Mesenchymal stem cell (in vitro differentiated cells and primary cell): ENCODE measurements at regions not wholly inside any gene's neighbourhood (a gene's known extent, or its start where the extent isn't known, plus 50 kb on each side); places are given as distances from the start of the nearest gene placed in this dataset.
"Not testable (repeated sequence)": the region's sequence is repeated elsewhere in the genome, so short reads cannot be mapped to it uniquely, and the experiment has no call there.

Source experiments
- DNase-seq: peaks from one replicate; pipeline ENCODE4 v3.0.0-alpha.2; 2013
- H2AFZ ChIP-seq: one replicate; pipeline ENCODE4 v1.6.1; 2013; ENCODE audit warnings: low read depth, mild to moderate bottlenecking, control low read depth, inconsistent platforms, low read length, moderate library complexity
- H2AK5ac ChIP-seq: 2 replicates; pipeline ENCODE4 v1.6.1; 2013; ENCODE audit warnings: low read length, moderate library complexity, mild to moderate bottlenecking, inconsistent platforms; ENCODE audit not compliant: severe bottlenecking
- H2BK120ac ChIP-seq: one replicate; pipeline ENCODE4 v1.6.1; 2013; ENCODE audit warnings: low read depth, mild to moderate bottlenecking, inconsistent platforms, low read length, moderate library complexity
- H2BK12ac ChIP-seq, 2 experiments: one replicate each; pipeline ENCODE4 v1.6.1; 2013; ENCODE audit warnings: inconsistent platforms in 2 of 2, low read length in 2 of 2, mild to moderate bottlenecking in 2 of 2, moderate library complexity in 2 of 2, control low read depth in 1 of 2
- H2BK15ac ChIP-seq: one replicate; pipeline ENCODE4 v1.6.1; 2013; ENCODE audit warnings: mild to moderate bottlenecking, low read depth, inconsistent platforms; ENCODE audit not compliant: poor library complexity, severe bottlenecking
- H2BK5ac ChIP-seq: 2 replicates; pipeline ENCODE4 v1.6.1; 2013; ENCODE audit warnings: low read depth, mild to moderate bottlenecking, low read length, control low read depth, inconsistent platforms; ENCODE audit not compliant: poor library complexity, severe bottlenecking
- H3K14ac ChIP-seq, 2 experiments: one replicate each; pipeline ENCODE4 v1.6.1; 2013; ENCODE audit warnings: inconsistent platforms in 2 of 2, low read length in 2 of 2, control low read depth in 1 of 2, mild to moderate bottlenecking in 1 of 2, moderate library complexity in 1 of 2
- H3K18ac ChIP-seq, 2 experiments: one replicate each; pipeline ENCODE4 v1.6.1; 2013; ENCODE audit warnings: inconsistent platforms in 2 of 2, low read length in 2 of 2, control low read depth in 1 of 2, low read depth in 1 of 2, mild to moderate bottlenecking in 1 of 2
- H3K23ac ChIP-seq, 2 experiments: one replicate each; pipeline ENCODE4 v1.6.1; 2013; ENCODE audit warnings: inconsistent platforms in 2 of 2, low read length in 2 of 2, mild to moderate bottlenecking in 2 of 2, moderate library complexity in 2 of 2, control low read depth in 1 of 2
- H3K27ac ChIP-seq: 2 replicates; pipeline ENCODE4 v1.5.1; 2013; ENCODE audit warnings: mild to moderate bottlenecking, moderate library complexity, low read length, control low read depth, inconsistent platforms; ENCODE audit not compliant: poor library complexity, severe bottlenecking
- H3K27me3 ChIP-seq, 2 experiments: 2 replicates each; pipeline versions ENCODE4 v1.6.1 to v1.7.0; 2013; ENCODE audit warnings: low read length in 2 of 2, mild to moderate bottlenecking in 2 of 2, moderate library complexity in 2 of 2, control low read depth in 1 of 2, inconsistent platforms in 1 of 2; ENCODE audit not compliant: control insufficient read depth in 1 of 2, insufficient read depth in 1 of 2
- H3K36me3 ChIP-seq, 2 experiments: 2 replicates each; pipeline versions ENCODE4 v1.6.1 to v1.7.0; 2013; ENCODE audit warnings: low read length in 2 of 2, control low read depth in 1 of 2, inconsistent platforms in 1 of 2, low read depth in 1 of 2, mild to moderate bottlenecking in 1 of 2; ENCODE audit not compliant: insufficient read depth in 2 of 2, control insufficient read depth in 1 of 2
- H3K4ac ChIP-seq, 2 experiments: one replicate each; pipeline ENCODE4 v1.6.1; 2013; ENCODE audit warnings: inconsistent platforms in 2 of 2, low read length in 2 of 2, mild to moderate bottlenecking in 2 of 2, moderate library complexity in 2 of 2, control low read depth in 1 of 2, low read depth in 1 of 2
- H3K4me1 ChIP-seq: 2 replicates; pipeline ENCODE4 v1.6.1; 2013; ENCODE audit warnings: low read depth, low read length, control low read depth; ENCODE audit not compliant: control insufficient read depth, insufficient read depth
- H3K4me2 ChIP-seq: 2 replicates; pipeline ENCODE4 v1.6.1; 2013; ENCODE audit warnings: low read length, mild to moderate bottlenecking, inconsistent platforms; ENCODE audit not compliant: poor library complexity, severe bottlenecking
- H3K4me3 ChIP-seq, 2 experiments: 2 replicates each; pipeline versions ENCODE4 v1.5.1 to v1.7.0; 2013; ENCODE audit warnings: low read length in 2 of 2, mild to moderate bottlenecking in 2 of 2, control low read depth in 1 of 2, low read depth in 1 of 2; ENCODE audit not compliant: insufficient read depth in 1 of 2
- H3K79me1 ChIP-seq: replicated peaks from 2 replicates; pipeline ENCODE4 v1.6.1; 2013; ENCODE audit warnings: mild to moderate bottlenecking, control low read depth, low read length, inconsistent platforms; ENCODE audit not compliant: poor library complexity, severe bottlenecking
- H3K9ac ChIP-seq: 2 replicates; pipeline ENCODE4 v1.7.0; 2013; ENCODE audit warnings: mild to moderate bottlenecking, low read length, moderate library complexity
- H3K9me3 ChIP-seq: 2 replicates; pipeline ENCODE4 v1.7.0; 2013; ENCODE audit warnings: mild to moderate bottlenecking, low read length; ENCODE audit not compliant: control insufficient read depth
- H4K8ac ChIP-seq: one replicate; pipeline ENCODE4 v1.6.1; 2013; ENCODE audit warnings: inconsistent platforms, mild to moderate bottlenecking, low read length, moderate library complexity
- H4K91ac ChIP-seq: one replicate; pipeline ENCODE4 v1.6.1; 2013; ENCODE audit warnings: mild to moderate bottlenecking, low read length, inconsistent platforms
- WGBS: methylation state at CpG from one replicate; pipeline ENCODE4 v1.1.7; 2013; ENCODE audit warnings: mixed read lengths; 5-methylcytosine and 5-hydroxymethylcytosine counted together

GRCh38 chr4:15174168-15174567, 171.9 kb downstream of the CPEB2 start:
- H3K23ac ChIP-seq, H3K9ac ChIP-seq, H4K8ac ChIP-seq, H2BK15ac ChIP-seq, H2AFZ ChIP-seq, H4K91ac ChIP-seq, H3K27ac ChIP-seq, H3K18ac ChIP-seq, H3K4me2 ChIP-seq, H3K27me3 ChIP-seq, H3K79me1 ChIP-seq, H2AK5ac ChIP-seq, DNase-seq, H3K4me1 ChIP-seq, H2BK12ac ChIP-seq, H2BK120ac ChIP-seq, H3K36me3 ChIP-seq, H3K4me3 ChIP-seq, H3K4ac ChIP-seq, H3K14ac ChIP-seq, H2BK5ac ChIP-seq: not testable (repeated sequence)
- no CpG with 5 or more reads among the region's 16 CpGs for WGBS
- peaks cover 32% of the 10 kb centered on the region for H3K9me3 ChIP-seq

- H3K27ac ChIP-seq: not testable (repeated sequence)
- WGBS: no CpG with 5 or more reads among the region's 2 CpGs
These were observed 177.6 kb downstream of the CPEB2 start for GRCh38 chr4:15179842-15180241.

GRCh38 chr4:15182600-15183220, 180.4 kb downstream of the CPEB2 start:
- 45% methylated on average over 2 of the region's 3 CpGs for WGBS
- no peaks in the 10 kb centered on the region for H3K4me1 ChIP-seq
- no peaks in the 10 kb centered on the region for H3K27me3 ChIP-seq
- H4K8ac ChIP-seq: no peak overlapping the region
- H3K23ac ChIP-seq: no peak overlapping the region
- peak; percentile 32 for DNase-seq
- H2BK12ac ChIP-seq: no peak overlapping the region
- no peak overlapping the region for H3K4me3 ChIP-seq
- H3K27ac ChIP-seq: no peak overlapping the region
- no peak overlapping the region for H2AK5ac ChIP-seq
- no peak overlapping the region for H3K18ac ChIP-seq
- no peak overlapping the region for H2BK15ac ChIP-seq
- H3K9me3 ChIP-seq: no peaks in the 10 kb centered on the region
- no peaks in the 10 kb centered on the region for H3K36me3 ChIP-seq
- no peak overlapping the region for H3K9ac ChIP-seq
- H2BK5ac ChIP-seq: no peak overlapping the region
- H3K79me1 ChIP-seq: no peaks in the 10 kb centered on the region
- H3K4ac ChIP-seq: no peak overlapping the region
- H2BK120ac ChIP-seq: no peak overlapping the region
- no peak overlapping the region for H4K91ac ChIP-seq
- H3K14ac ChIP-seq: no peak overlapping the region
- H2AFZ ChIP-seq: no peak overlapping the region
- H3K4me2 ChIP-seq: no peak overlapping the region

More at GRCh38 chr4:15179842-15180241, 177.6 kb downstream of the CPEB2 start:
- H3K14ac ChIP-seq, DNase-seq, H3K36me3 ChIP-seq, H3K79me1 ChIP-seq, H2BK120ac ChIP-seq, H2AK5ac ChIP-seq, H3K4me1 ChIP-seq, H3K9ac ChIP-seq, H3K18ac ChIP-seq, H2BK15ac ChIP-seq, H4K8ac ChIP-seq, H3K4me3 ChIP-seq, H3K9me3 ChIP-seq, H3K4ac ChIP-seq, H2BK5ac ChIP-seq, H2BK12ac ChIP-seq, H3K23ac ChIP-seq, H3K4me2 ChIP-seq, H4K91ac ChIP-seq, H2AFZ ChIP-seq, H3K27me3 ChIP-seq: not testable (repeated sequence)

- H3K18ac ChIP-seq: no peak overlapping the region
- H3K14ac ChIP-seq: no peak overlapping the region
- H2BK12ac ChIP-seq: no peak overlapping the region
- DNase-seq: no peak
- no peak overlapping the region for H3K9ac ChIP-seq
- H4K8ac ChIP-seq: no peak overlapping the region
- H4K91ac ChIP-seq: no peak overlapping the region
- H3K79me1 ChIP-seq: no peaks in the 10 kb centered on the region
- H3K23ac ChIP-seq: no peak overlapping the region
- H3K9me3 ChIP-seq: no peaks in the 10 kb centered on the region
- no peak overlapping the region for H3K27ac ChIP-seq
- no peak overlapping the region for H2BK5ac ChIP-seq
- H3K36me3 ChIP-seq: no peaks in the 10 kb centered on the region
- WGBS: 81% methylated on average over 5 of the region's 5 CpGs
- H3K4me2 ChIP-seq: no peak overlapping the region
- no peak overlapping the region for H3K4ac ChIP-seq
- no peak overlapping the region for H2AFZ ChIP-seq
- no peak overlapping the region for H2BK120ac ChIP-seq
- no peaks in the 10 kb centered on the region for H3K4me1 ChIP-seq
- no peak overlapping the region for H2BK15ac ChIP-seq
- no peaks in the 10 kb centered on the region for H3K27me3 ChIP-seq
- H3K4me3 ChIP-seq: no peak overlapping the region
- H2AK5ac ChIP-seq: no peak overlapping the region
These were observed 183.9 kb downstream of the CPEB2 start for GRCh38 chr4:15186149-15186548.
